ENCODE measurements at regions not wholly inside any gene's neighbourhood (a gene's known extent, or its start where the extent isn't known, plus 50 kb on each side); places are given as distances from the start of the nearest gene placed in this dataset.
A peak's percentile ranks its signal among the peaks of the same experiment; 100 is the strongest.

GRCh38 chr1:244957525-244957924, 93.2 kb upstream of the HNRNPU start:
- Histone ChIP-seq H4K20me1 (replicated peaks; ENCODE audit: control insufficient read depth, extremely low read depth, insufficient read depth, low read length) (no peaks in the 10 kb centered on the region), H3K4me2 (ENCODE audit: insufficient read depth, low read length) (no peak overlapping the region), H3K79me2 (ENCODE audit: control insufficient read depth, insufficient read depth, low read length) (no peaks in the 10 kb centered on the region), H3K4me1 (ENCODE audit: control insufficient read depth, extremely low read depth, insufficient read depth, low read length) (peaks cover 6% of the 10 kb centered on the region), H2AFZ (ENCODE audit: low read depth, low read length) (peak overlapping the region; percentile 78), H3K27me3 (ENCODE audit: control insufficient read depth in 2 of 2, insufficient read depth in 2 of 2, low read length in 2 of 2) (no peaks in the 10 kb centered on the region), H3K9ac (replicated peaks; ENCODE audit: extremely low read depth, insufficient read depth, low read length) (no peak overlapping the region), H3K9me1 (replicated peaks; ENCODE audit: control insufficient read depth, extremely low read depth, insufficient read depth, low read length) (no peaks in the 10 kb centered on the region), H3K27ac (ENCODE audit: insufficient read depth, low read depth, low read length) (no peak overlapping the region), H3K9me3 (replicated peaks; ENCODE audit: control insufficient read depth, insufficient read depth, low read length) (no peaks in the 10 kb centered on the region), H3K4me3 (replicated peaks in 1 of 3; ENCODE audit: insufficient read depth in 1 of 3, low read depth in 1 of 3, low read length in 3 of 3) (no peak overlapping the region), H3K36me3 (ENCODE audit: control insufficient read depth in 2 of 2, extremely low read depth in 1 of 2, insufficient read depth in 2 of 2, low read length in 2 of 2) (no peaks in the 10 kb centered on the region)
- POLR2A ChIA-PET: no interaction called here
- BruUV-seq (replicated peaks): no TSS peak
- CTCF ChIA-PET: no interaction called here
- FAIRE-seq: peak; percentile 28
- intact Hi-C loops (cut with micrococcal nuclease) (no loop called here), dilution Hi-C loops (cut with MboI; ENCODE audit: extremely low pct_ligation_motif_present, low sequenced_read_pairs) (no loop called here)
- TF ChIP-seq POLR2AphosphoS5 (IDR thresholded peaks at IDR 0.05; ENCODE audit: insufficient read depth, low read depth, low read length): no peak
- no peak for TF ChIP-seq FOS (IDR thresholded peaks at IDR 0.05; ENCODE audit: borderline replicate concordance, insufficient read depth, low read length)
- TF ChIP-seq POLR2A (IDR thresholded peaks at IDR 0.05; ENCODE audit: low read depth, low read length): no peak
- TF ChIP-seq CTCF (IDR thresholded peaks at IDR 0.05; ENCODE audit: extremely low read depth in 1 of 2, insufficient read depth in 1 of 2, low read depth in 1 of 2, low read length in 2 of 2): no peak
- no peak for TF ChIP-seq EZH2 (IDR thresholded peaks at IDR 0.05; ENCODE audit: borderline replicate concordance, low read depth, low read length, severe bottlenecking)
- TF ChIP-seq JUN (IDR thresholded peaks at IDR 0.05; ENCODE audit: borderline replicate concordance, insufficient read depth, insufficient read length, low read depth): no peak
- no peak for TF ChIP-seq GATA2 (IDR thresholded peaks at IDR 0.05; ENCODE audit: insufficient read depth, insufficient read length, low read depth, low read length)
- TF ChIP-seq MYC (IDR thresholded peaks at IDR 0.05; ENCODE audit: low read depth, low read length): no peak
- TF ChIP-seq MAX (IDR thresholded peaks at IDR 0.05; ENCODE audit: insufficient read depth, insufficient read length): no peak
- peak; percentile 18 for DNase-seq (ENCODE audit: low read depth, low spot score)
